ENCODE measurements at regions not wholly inside any gene's neighbourhood (a gene's known extent, or its start where the extent isn't known, plus 50 kb on each side); places are given as distances from the start of the nearest gene placed in this dataset.
"Not testable (repeated sequence)": the region's sequence is repeated elsewhere in the genome, so short reads cannot be mapped to it uniquely, and the experiment has no call there.

GRCh38 chr11:92168936-92169335, 55.7 kb upstream of the FAT3 start:
- DNase-seq: no peak

- no peak for DNase-seq
Observed at GRCh38 chr11:92167571-92167970, 57.0 kb upstream of the FAT3 start.

DNA sequence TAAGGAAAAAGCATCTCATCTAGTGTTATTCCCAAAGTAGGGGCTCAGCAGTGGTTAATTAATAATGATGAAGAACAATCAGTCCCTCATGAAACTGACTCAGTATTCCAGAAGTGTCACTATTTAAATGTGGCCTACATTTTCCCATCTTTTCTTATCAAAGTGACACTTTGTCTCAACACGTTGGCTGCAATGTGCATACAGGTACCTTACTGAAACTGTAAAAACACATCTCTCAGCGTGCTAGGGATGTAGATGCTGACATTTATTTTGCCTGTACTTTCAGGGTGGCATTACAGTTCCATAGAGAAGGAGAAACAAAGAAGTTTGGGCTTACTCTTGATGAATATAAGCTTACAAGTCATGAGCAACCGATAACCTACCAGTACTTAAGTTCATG, 58.3 kb upstream of the FAT3 start:
- no peak for DNase-seq

DNA sequence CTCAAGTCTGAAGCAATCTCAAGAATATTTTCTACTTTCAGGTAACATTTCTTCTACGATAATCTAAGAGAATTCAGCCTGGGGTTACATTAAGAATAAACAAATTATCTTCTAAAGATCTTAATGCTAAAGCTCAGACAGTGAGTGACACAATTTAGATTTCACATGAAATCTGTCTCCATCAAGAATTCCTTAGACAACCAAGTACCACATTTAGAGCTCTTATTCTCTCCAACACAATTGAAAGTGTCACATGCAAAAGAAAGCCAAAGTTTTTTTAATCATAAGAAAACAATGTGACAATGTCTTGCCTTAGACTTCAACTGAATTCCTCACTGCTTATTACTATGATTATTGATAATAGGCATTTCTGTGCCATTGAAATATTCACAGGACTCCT, 60.7 kb upstream of the FAT3 start:
- DNase-seq: no peak

DNA sequence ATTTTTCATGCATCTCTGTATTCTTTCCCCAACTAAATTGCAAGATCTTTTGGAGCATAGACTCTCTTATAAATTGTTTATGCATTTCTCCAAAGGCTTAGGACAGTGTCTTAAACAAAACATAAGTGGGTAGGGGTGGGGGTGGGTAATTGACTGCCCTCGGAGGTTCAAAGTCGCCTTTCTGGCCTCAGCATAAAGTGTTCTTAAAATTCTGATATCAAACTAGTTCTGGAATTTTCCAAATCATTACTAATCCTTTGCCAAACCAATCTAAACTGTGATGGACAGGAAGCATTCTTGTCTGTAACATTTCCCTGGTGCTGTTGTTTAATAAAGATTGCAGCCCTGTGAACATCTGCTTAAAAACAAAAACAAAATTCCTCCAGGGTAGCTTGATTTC, 61.8 kb upstream of the FAT3 start:
- DNase-seq: no peak

- no peak for DNase-seq
Observed at GRCh38 chr11:92159931-92160330, 64.7 kb upstream of the FAT3 start.

DNA sequence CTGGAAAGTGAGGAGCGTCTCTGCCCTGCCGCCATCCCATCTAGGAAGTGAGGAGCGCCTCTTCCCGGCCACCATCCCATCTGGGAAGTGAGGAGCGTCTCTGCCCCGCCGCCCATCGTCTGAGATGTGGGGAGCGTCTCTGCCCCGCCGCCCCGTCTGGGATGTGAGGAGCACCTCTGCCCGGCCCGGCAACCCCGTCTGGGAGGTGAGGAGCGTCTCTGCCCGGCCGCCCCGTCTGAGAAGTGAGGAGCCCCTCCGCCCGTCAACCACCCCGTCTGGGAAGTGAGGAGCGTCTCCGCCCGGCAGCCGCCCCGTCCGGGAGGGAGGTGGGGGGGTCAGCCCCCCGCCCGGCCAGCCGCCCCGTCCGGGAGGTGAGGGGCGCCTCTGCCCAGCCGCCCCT, 67.2 kb upstream of the FAT3 start:
- not testable (repeated sequence) for DNase-seq

DNA sequence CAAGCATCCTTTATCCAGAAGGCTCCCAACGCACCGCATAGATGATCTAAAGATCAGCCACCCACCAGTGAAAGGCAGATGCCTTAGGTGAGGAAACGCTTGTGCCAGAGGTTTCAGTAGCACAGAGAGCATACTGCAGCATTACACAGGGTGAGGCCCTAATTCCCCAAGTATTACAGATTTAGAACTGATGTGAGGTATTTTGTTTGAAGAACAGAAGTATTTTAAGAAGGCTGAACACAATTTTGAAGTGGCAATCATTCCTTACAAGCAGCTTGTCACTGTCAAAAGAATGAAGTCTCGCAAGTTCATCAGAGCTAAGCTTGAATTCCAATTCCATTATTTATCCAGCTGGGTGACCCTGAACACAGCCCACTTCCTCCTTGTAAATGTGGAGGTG, 70.0 kb upstream of the FAT3 start:
- no peak for DNase-seq

GRCh38 chr11:92154110-92154509, 70.5 kb upstream of the FAT3 start:
- no peak for DNase-seq

- no peak for DNase-seq
Observed at GRCh38 chr11:92153542-92153941, 71.1 kb upstream of the FAT3 start.

GRCh38 chr11:92152245-92152644, 72.4 kb upstream of the FAT3 start:
- no peak for DNase-seq

DNA sequence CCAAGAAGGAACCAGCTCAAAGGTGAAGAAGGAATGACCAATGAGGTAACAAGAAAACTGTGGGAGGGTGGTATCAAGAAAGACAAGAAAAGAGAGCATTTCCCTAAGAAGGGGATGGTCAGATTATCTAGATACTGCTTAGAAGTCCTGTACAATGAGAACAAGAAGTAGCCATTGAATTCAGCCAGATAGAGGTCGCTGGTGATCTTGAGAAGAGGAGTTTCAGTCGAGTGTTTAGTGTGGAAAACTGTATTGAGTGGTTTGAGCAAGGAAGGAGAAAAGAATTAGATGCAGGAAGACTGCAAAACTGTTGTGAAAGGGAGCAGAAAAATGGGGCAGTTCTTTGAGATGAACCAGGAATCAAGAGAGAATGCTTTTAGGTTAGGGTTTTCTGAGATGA, 74.6 kb upstream of the FAT3 start:
- no peak for DNase-seq

GRCh38 chr11:92141725-92142124, 82.9 kb upstream of the FAT3 start:
- no peak for DNase-seq

- DNase-seq: no peak
Observed at GRCh38 chr11:92141159-92141558, 83.5 kb upstream of the FAT3 start.

DNA sequence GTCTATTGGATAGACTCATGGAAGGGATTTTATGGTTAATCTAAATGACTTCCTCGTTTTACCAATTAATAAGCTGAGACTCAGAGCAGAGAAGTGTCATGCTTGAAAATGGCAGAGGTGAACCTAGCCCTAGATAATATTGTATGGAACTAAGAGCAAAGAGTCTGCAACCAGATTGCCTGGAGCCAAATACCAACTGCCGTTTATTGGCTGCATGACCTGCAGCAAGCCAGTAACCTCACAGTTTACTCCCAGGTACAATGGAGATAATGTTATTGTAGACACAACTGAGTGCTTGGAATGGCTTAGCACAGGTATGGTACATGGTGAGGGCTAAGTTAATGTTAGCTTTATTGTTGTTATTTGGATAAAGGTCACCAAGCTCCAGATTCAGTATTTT, 84.6 kb upstream of the FAT3 start:
- no peak for DNase-seq

- no peak for DNase-seq
Observed at GRCh38 chr11:92138296-92138695, 86.3 kb upstream of the FAT3 start.

- no peak for DNase-seq
Observed at GRCh38 chr11:92137747-92138146, 86.9 kb upstream of the FAT3 start.

DNA sequence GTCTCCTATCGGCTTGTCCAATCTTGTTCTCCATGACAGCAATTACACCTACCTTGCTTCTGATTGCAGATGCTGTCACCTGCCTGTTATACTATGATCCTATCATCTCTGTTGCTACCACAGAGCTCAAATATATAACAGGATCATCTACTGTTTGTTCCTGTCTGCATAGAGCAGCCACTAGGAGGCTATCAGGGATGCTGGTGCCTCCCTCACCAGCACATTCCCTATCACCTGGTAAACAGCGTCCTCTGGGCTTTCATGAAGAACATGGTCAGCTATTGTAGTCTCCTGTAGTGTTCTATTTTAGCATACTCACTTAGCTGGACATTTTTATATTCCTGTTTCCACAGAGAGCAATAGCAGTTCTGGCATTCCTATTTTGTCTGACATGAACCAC, 87.8 kb upstream of the FAT3 start:
- no peak for DNase-seq

DNA sequence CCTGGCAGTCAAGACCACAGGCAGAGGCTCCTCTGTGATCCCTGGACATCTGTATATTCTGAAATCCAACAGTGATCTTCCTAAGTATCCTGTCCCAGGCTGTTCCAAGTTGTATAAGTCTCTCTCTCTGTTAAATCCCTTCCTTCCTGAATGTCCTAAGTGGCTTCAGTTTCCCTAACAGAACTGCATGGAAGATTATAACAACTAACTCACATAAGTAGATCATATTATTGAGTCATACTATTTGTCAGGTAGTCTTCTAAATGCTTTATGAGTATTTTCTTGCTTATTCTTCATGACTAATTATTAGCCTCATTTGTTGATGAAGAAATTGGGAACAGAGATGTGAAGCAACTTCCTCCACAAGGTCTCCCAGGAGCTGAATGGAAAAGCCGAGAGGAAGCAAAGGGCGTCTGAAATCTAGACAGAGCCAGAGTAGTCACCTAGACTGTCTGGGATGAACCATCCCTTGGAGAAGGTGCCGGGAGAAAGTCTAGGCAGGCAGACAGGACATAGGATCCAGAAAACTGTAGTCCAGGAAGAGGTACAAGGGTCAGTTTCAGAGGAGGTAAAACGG, 93.2 kb upstream of the FAT3 start:
- no peak for DNase-seq

DNA sequence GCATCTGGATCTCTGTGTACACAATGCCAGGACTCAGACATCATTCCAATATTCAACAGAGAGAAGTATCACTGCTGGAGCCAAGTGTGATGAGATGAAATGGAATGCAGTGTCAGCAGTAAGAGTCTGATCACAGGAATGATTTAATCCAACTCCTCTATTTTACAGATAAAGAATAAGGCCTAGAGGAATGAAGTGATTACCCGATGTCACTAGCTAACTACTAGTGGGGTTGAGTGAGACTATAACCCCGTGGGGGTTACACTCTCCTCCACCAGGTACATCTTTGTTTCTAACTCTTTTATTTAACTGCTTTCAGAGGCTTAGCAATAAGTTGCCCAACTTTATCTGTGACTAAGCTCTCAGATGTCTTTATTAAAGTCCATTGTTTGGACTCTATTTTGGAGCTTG, 94.2 kb upstream of the FAT3 start:
- no peak for DNase-seq

GRCh38 chr11:92129811-92130210, 94.8 kb upstream of the FAT3 start:
- DNase-seq: no peak

- no peak for DNase-seq
Observed at GRCh38 chr11:92128026-92128425, 96.6 kb upstream of the FAT3 start.

DNA sequence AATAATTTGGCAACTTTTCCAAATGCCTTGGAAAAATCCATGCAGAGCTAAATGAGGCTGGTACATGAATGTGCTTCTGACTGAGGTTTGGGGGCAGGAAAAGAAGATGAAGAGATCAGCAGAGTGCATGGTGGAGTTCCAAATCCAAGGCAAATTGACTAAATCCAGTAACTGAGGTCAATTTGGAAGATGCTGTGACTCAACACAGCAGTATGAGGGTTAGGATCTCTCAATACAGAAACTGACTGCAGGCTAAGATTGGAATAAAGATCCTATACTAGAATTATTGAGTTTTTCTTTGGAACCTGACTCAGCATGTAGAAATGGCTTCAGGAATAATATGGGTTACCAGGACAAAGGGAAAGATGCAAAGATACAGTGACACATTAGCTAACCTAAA, 99.3 kb upstream of the FAT3 start:
- no peak for DNase-seq

GRCh38 chr11:92123540-92123939, 101.1 kb upstream of the FAT3 start:
- no peak for DNase-seq

- no peak for DNase-seq
Observed at GRCh38 chr11:92122561-92122960, 102.1 kb upstream of the FAT3 start.

GRCh38 chr11:92111287-92111686, 113.3 kb upstream of the FAT3 start:
- DNase-seq: no peak

Data from NCI-H1694 treated with DMSO at 0.1 percent for 48 hours (cell line).